ENCODE measurements at regions not wholly inside any gene's neighbourhood (a gene's known extent, or its start where the extent isn't known, plus 50 kb on each side); places are given as distances from the start of the nearest gene placed in this dataset.

DNA sequence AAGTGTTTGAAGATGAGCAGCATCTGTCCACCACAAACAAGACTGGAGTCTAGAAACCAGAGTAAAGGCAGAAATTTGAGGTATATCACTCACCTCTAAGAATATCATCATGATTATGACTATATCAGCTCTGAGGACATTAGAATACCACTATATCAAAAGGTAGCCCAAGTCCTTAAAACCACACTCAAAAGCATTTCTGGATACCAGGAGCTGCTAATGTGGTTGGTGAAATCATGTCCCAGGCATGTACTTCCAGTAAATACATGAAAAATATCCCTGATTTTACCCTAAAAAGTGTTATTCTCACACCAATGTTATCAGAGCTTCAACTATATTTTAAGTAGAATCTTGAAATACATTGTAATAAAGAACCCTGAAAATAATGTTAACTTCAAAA, 136.3 kb upstream of the SMAD1 start:
- DNase-seq: no peak

DNA sequence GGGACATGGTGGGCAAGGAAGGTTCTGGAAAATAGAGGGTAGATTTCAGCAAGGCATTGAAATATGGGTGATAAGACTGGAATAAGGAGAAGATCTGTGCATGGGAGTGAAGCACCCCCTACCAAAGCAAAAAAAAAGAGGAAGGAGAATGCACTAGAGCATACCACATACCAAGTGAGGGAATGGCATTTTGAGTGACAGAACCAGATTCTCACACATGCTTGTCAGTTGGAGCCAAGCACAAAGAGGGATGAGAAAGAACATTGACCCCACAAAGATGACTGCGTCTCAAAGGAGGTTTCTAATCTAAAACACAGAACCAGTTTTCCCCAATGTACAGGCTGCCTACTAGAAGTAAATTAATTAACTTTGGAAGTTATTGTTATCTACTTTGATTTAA, 140.3 kb upstream of the SMAD1 start:
- no peak for DNase-seq

DNA sequence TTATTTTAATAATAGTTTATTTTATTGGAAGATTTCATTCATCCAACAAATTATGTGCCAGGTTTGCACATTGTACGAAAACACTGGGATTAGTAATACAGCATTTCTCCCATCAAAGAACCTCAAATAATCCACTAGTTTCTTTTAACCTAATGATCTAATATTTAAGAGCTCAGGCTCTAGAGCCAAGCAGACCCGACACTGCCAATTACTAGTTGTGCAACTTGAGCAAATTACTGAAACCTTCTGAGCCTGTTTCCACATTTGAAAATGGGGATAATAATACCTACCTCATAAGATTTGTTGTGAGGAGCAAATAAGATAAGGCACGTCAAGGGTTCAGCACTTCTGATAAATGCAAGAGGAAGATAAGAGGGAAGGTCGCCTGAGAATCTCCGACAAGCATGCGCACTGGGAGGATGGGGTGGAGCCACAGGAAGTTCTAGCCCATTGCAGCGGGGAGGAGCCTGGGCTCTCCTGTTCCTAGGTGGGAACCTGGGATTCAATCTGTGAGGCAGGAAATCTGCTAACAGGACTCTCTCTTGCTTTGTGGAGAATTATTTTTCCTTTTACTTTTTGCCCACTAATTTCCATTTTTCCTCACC, 141.5 kb upstream of the SMAD1 start:
- no peak for DNase-seq

GRCh38 chr4:145339075-145339725, 142.5 kb upstream of the SMAD1 start:
- DNase-seq: no peak

DNA sequence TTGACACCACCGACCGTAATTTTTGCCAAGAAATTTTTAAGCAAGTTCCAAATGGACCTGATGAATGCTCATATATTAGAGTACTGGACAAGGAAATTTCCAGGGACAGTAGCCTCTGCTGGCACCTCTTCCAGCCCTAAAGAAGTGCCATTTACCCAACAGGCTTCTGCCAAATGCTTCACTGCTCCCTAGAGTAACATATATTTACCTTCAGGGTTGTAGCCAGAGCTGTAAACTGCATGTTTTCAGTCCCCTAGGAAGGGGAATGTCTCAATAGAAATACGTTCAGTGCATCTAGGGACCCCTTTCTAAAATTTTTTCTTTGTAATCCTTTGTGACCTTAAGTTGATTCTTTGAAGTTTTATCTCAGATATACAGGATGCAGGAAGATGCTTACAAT, 143.1 kb upstream of the SMAD1 start:
- DNase-seq: no peak

DNA sequence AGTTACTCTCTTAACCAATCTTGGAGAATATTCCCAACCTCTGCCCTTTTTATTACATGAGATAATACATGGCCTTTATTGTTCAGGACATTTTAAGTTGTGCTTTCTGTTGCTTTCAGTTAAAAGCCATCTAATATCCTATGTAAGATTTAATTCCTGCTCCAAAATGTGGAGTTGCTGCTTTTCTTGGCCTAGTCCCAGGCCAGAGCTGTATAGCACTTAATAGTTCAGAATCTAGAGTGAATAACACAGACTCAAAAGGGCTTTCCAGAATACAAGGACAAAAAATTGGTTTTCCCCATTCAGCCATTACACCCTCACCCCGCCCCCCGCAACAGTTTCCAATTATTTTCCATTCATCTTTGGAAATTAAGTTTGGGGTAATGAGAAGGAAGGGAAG, 144.3 kb upstream of the SMAD1 start:
- DNase-seq: no peak

- DNase-seq: no peak
Observed at GRCh38 chr4:145333786-145334185, 147.9 kb upstream of the SMAD1 start.

DNA sequence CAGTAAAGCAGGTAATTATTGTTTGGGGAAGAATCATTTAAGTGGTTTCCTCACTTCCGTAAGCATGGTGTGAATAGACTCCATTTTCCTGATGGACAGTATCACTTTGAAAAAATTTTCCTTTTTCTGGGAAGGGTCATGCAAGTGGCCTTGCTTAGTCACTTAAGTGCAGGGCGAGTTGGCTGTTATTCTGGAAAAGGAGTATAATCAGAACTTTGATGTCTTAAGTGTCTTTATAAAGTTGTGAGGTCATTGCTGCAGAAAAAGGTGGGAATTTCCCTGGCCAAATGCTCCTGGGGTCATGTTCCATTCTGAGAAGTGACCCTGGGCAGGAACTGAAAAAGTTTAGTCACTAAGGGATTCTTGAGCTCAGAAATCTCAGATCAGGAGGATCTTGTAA, 146.1 kb upstream of the OTUD4 start:
- DNase-seq: no peak

DNA sequence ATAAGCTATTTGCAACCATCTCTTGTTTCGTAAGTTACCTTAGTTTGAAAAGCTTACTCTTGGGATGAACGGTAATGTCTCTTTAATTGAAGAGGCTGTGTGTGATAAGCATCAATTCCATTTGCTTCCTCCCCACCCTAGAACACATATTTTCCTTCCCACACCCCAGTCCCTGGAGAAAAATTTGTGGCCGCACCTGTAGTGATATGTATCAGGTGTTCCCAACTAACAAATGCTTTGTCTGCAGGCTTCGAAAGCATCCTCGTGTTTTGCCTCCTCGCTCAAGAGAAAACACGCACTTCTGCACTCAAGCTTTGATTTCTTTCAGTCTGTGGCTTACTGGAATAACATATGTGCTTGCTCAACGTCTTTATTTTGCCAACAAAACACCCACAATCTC, 143.8 kb upstream of the OTUD4 start:
- DNase-seq: no peak

- DNase-seq: no peak
Observed at GRCh38 chr4:145320294-145320693, 139.9 kb upstream of the OTUD4 start.

DNA sequence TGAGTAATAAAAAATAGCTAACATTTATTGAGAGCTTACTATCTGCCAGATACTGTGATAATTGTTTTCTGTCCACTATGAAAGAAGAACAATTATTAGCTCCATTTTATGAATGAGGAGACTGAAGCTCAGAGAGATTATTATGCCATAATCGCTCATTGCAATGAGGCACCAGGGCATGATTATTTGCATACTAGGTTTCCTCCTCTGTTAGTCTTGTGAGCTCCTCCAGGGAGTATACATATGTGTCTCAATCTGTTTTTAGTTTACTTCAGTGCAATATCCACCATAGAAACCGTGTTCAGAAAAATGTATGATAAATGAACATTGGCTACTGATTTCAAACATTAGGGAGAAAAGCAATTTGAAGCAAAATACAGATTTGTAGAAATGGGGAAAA, 139.4 kb upstream of the OTUD4 start:
- no peak for DNase-seq

GRCh38 chr4:145316897-145317574, 136.6 kb upstream of the OTUD4 start:
- DNase-seq: no peak

- DNase-seq: no peak
Observed at GRCh38 chr4:145315811-145316225, 135.4 kb upstream of the OTUD4 start.

- no peak for DNase-seq
Observed at GRCh38 chr4:145308598-145308997, 128.2 kb upstream of the OTUD4 start.

GRCh38 chr4:145307763-145308430, 127.5 kb upstream of the OTUD4 start:
- no peak for DNase-seq

- DNase-seq: no peak
Observed at GRCh38 chr4:145307120-145307519, 126.7 kb upstream of the OTUD4 start.

GRCh38 chr4:145302725-145303124, 122.3 kb upstream of the OTUD4 start:
- DNase-seq: no peak

DNA sequence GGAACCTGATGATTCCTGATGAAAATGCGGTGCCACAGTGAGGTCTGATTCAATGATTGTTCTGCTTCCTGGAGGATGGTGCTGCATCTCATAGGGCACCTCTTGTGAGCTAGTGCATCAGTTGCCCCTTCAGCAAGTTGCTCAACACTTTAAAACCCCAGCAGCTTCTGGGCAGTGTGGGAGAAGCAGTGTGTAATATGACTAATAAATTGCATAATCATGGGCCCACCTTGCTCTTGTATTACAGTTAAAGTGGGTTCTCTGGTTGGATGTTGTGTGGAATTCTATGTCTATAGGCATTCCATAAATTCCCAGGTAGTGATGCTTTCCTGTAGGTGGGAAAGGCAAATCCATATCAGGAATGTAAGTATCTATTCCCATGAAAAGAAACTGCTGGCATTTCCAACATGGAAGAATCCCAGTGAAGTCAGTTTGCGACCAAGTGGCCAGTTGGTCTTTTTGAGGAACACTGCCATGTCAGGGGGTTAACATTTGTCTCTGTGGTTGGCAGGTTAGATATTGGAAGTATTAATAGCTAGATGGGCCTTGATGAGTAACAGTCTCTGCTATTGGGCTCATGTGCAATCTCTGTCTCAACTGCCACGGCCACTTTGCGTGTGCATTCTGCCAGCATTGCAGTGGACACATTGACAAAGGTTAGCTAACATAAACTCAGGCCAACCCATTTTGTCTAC, 121.1 kb upstream of the OTUD4 start:
- no peak for DNase-seq

GRCh38 chr4:145299380-145300076, 119.1 kb upstream of the OTUD4 start:
- DNase-seq: no peak

- peak; percentile 20 for DNase-seq
Observed at GRCh38 chr4:145298885-145299284, 118.5 kb upstream of the OTUD4 start.

- DNase-seq: no peak
Observed at GRCh38 chr4:145297556-145297955, 117.2 kb upstream of the OTUD4 start.

DNA sequence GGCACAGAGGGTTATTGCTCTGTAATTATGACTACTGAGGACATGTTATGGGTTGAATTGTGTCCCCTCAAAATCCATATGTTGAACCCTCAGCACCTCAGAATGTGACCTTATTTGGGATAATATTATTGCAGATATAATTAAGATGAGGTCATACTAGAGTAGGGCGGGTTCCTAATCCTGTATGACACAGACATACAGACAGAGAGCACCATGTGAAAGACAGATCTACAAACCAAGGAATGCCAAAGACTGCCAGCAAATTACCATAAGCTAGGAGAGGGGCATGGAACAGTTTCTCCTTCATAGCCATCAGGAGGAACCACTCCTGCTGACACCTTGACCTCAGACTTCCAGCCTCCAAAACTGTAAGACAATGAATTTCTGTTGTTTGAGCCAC, 115.2 kb upstream of the OTUD4 start:
- DNase-seq: no peak

DNA sequence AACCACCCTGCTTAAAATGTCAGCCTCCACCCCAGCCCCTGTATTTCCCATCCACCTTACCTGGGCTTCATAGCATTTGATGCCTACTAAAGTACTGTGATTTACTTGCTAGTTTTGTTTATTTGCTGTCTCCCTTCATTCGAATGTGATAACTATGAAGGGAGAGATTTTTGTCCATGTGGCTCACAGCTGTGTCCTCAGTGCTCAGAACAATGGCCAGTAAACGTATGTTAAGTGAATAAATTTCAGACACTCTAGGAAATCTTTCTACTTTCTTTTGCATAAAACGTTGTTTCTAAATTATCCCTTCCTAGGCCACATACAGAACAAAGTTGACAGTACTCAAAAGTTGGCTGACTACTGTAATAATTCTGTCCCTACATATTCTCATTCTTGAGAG, 114.7 kb upstream of the OTUD4 start:
- DNase-seq: no peak
